ENCODE measurements at regions not wholly inside any gene's neighbourhood (a gene's known extent, or its start where the extent isn't known, plus 50 kb on each side); places are given as distances from the start of the nearest gene placed in this dataset.

DNA sequence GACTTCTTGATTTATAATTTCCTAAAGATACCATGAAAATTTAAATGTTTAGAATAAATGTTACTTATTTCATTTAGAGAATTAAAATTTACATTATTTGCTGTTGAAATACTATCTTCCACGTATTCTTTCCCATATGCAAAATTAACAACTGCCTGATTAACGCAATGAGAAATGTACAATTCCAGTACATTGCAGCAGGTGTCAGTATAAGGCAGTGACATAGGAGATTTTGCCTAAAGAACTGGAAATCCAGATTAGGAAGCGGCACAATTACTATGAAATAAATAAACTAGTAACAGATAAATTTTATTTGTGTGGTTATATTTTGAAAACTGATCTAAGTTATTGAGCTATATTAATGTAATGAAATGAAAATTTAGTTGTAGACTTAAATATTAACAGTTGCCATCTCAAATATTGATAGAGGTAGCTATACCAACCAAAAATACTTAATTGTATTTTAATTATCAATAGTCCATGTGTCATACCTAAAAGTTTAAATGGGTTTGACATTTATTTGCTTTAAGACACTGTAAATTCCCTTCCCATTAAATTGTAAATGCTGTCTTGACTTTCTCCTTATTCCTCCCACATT is 300.2 kb downstream of the UTRN start:
- DNase-seq = no peak

DNA sequence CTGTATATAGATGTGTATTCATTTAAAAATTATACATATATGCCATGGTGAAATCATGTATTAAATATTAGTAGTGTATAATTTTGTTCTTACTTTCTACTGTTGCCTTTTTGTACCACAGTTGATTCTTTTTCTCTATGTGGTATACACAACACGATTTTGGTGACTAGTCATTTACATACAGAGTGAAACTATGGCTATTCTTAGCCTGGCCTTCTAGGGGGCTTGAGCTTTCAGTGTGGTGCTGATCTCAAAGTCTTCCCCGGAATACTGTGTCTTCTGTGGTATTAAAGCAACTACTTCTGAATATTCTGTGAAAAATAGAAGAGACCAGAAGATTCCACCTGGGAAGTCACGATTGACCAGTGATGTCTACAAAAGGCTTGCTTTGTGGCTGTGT is 301.9 kb downstream of the UTRN start:
- DNase-seq = no peak

DNA sequence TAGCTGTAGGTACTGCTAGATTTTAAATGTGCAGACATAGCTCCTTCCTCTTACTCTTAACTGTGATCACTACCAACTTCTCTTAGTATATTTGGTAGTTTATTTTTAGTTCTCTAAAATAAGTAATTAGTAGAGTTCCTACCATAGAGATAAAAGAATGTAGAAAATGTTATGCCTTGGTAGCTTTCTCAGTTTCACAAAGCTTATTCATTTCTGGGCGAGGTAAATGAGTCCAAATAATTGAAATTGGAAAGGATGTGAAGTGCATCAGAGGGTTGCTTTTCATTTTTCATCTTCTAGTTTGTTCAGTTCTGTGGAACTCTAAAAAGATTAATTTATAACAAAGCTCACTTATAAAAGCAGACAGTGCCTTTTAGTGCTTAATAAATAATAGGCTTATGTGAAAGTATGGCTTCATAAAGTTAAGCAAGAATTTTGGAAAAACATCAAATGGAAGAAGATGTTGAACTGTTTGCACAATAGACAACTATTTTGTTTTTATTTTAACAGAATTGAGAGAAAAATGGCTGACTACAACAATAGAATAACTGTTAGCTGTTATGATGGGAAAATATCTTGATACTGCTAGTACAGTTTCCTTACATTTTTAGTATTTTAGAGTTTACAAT is 303.7 kb downstream of the UTRN start:
- no peak for DNase-seq

DNA sequence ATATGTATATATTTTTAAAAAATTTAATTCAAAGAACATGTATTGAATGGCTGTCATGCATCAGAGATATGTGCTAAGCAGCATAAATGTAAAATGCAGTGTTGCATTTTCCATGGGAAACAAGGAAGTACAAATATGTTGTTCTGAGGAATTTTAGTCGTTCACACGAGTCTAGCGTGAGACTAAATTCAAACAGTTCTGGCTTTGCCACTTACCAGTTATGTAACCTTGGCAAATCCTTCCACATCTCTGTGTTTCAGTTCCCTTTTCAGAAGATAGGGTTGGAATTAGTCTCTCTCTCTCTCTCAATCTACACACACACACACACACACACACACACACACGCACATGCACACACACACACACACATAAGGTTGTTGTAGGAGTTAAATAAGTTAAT is 305.4 kb downstream of the UTRN start:
- no peak for DNase-seq

DNA sequence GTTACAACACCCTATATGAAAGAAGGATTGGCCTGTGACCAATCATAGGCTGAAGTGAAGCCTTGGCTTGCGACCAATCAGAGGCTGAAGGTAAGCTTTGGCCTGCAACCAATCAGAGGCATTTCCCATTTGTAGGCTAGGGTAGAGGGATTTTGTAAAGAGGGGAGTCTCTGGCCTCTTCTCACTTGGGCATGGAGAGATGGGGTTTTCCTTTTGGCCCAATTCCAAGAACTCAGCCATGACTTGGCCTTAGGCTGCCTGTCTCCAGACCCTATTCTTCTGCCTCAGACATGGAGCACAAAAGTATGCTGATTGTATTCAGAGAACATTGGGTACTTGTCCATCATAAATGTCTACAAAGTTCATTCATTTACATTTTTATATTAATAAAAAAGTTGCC is 308.3 kb downstream of the UTRN start:
- DNase-seq = no peak

DNA sequence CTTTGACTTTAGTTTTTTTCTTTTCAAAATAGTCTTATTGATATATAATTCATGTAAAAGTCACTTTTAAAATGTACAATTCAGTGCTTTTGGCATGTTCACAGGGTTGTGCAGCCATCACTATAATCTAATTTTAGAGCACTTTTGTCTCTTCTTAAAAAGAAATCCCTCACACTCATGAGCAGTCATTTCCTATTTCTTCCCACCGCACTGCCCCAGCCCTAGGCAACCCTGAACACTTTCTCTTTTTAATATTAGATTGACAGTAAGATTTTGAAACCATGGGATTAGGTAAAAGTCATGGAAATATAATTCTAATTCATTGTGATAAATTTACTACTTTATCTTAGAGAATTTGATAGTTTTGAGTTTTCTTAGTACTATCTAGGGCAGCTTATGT is 309.4 kb downstream of the UTRN start:
- no peak for DNase-seq

DNA sequence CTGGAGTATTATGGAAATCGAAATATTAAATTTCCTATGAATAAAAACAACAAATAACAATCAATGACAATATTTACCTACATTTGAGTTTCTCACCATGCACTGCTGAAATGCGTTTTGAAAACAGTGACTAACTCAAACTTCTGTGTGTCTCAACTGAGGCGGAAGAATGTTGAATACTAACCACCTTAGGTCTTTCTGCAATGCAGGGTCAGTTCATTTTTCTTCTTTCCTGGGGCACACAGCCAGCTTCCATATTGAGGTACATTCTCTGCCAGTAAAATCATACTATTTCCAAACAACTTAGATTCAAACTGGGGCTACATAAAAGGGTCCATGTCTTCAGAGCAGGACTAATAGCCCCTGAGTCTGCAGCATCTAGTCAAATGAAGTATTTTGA is 310.1 kb downstream of the UTRN start:
- no peak for DNase-seq

DNA sequence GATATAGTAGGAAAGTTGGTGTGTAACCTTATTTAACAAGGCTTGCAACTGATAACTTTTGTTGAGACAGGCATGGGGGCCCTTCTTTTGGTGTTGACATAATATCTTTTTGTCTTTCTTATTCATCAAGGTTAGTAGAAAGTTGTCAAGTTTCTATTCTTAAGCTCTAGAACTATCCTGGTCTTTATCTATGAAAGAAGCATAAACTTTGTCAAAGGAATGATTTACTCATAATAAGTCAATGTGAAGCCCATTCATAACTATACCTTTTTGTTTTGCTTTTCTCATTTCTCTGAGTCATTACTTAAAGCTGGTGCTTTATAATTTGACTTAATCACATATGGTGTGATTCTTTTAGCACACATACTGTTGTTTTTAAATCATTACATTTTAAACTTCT is 312.4 kb downstream of the UTRN start:
- DNase-seq = no peak

DNA sequence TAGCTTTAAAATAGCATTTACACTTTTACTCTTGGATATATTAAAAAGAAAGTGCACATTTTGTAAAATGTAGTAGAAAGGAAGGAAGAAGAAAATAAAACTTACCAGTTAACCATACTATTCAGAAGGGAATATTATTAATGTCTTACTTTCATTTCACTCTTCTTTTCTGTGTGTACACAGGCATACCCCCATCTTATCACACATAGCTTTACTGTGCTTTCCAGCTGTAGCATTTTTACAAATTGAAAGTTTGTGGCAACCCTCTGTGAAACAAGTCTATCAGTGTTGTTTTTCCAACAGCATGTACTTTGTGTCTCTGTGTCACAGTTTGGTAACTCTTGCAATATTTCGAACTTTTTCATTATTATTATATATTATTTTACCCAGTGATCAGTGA is 314.5 kb downstream of the UTRN start:
- no peak for DNase-seq

DNA sequence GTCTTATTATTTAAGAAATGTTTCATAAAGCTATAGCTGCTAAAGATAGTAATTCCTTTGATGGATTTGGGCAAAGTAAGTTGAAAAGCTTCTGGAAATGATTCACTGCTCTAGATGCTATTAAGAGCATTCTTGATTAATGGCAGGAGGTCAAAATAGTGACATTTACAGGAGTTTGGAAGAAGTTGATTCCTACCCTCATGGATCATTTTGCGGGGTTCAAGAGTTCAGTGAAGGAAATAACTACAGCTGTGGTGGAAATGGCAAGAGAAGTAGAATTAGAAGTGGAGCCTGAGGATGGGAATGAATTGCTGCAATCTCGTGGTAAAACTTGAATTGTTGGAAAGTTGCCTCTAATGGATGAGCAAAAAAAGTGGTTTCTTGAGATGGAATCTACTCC is 316.1 kb downstream of the UTRN start:
- no peak for DNase-seq

DNA sequence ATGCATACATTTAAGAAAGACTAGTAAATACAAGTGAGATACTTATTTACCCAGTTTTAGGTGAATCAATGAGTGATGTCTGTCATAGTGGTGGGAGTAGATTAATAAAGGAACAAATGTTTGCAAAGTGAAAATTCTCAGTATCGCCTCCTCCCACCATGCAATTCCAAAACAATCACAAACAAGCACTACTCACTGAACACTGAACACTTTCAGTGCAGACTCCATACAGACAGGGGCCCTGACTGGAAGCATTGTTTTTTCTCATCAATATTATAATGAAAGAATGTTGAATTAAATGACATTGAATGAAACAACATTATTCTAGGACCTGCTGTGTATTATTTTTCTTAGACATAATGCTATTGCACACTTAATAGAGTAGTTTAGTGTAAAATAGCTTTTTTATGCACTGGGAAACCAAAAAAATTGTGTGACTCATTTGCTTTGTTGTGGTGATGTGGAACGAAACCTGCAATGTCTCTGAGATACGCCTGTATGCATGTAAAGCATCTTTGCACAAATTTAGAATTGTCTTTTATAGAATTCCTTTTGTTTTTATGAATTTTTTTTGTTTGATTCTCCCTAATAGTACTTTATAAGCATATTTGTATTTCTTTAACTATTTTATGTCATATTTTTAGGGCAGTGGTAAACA is 317.5 kb downstream of the UTRN start:
- DNase-seq = no peak

DNA sequence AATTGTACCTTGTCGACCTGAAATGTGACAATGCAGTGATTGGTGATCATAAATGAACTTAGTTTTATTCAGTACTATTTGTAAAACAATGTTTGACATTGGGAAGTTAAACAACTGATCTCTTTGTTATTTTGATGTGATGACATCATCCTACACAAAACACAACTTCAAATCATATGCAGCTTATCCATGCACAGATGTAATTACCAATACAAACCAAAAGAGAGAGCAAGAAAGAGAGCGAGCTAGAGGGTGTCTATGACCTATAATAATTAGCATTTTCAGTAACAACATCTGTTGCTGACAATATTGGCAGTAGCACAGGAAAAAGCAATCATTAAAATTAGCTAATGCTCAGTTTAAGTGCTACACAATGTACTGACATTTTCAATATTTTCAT is 320.9 kb downstream of the UTRN start:
- DNase-seq = no peak

DNA sequence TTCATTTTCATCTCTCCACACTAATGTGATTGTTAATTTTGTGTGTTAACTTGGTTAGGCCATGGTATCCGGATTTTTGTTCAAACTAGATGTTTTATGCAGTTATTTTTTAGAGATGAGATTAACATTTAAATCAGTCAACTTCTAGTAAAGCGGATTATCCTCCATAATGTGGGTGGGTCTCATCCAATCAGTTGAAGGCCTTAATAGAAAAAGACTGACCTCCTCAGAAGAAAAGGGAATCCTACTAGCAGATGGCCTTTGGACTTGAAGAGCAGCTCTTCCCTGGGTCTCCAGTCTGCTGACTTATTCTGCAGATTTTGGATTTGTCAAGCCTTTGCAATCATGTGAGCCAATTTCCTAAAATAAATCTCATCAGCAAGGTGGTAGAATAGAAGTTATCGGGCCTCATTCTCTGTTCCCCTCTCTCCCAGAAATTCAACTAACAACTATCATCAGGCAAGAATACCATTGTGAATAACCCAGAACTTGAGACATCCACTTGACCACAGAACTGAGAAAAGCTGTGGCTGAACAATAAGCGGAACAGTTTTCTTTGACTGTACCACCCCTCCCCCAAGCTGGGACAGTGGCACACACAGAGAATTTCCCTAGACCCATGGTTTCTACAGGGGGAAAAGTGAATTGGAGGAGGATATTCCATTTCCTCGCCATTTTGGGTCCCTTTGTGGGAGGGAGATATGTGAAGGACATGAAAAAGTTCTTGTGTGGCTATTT is 323.0 kb downstream of the UTRN start:
- DNase-seq = no peak

DNA sequence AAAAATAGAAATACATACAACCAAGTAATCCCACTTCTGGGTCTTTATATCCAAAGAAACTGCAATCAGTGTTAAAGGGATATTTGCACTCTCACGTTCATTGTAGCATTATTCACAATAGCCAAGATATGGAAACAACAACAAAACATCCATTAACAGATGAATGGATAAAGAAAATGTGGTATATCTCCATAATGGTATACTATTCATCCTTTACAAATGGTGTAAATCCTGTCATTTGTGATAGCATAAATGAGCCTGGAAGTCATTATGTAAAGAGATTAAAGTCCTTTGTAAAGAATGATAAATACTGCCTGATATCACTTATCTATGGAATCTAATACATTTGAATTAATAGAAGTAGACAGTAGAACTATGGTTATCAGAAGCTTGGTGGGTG is 327.7 kb downstream of the UTRN start:
- DNase-seq = no peak

DNA sequence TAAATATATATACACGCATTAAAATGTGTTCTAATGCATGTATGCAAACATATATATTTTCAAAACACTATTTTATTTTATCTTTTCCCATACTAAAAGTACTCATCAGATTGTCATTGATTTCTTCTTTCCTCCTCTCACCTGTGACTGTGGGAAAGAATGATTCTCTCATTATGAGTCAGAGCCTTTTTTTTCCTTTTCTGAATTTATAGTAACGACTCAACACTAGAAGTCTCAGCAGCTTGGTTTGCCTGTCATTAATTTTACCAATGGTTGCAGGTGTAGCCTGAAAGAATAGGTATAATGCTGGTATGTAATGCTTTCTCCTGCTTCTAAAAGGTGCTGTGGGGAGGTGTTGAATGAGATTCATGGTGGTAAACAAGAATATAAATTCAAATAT is 328.7 kb downstream of the UTRN start:
- no peak for DNase-seq

DNA sequence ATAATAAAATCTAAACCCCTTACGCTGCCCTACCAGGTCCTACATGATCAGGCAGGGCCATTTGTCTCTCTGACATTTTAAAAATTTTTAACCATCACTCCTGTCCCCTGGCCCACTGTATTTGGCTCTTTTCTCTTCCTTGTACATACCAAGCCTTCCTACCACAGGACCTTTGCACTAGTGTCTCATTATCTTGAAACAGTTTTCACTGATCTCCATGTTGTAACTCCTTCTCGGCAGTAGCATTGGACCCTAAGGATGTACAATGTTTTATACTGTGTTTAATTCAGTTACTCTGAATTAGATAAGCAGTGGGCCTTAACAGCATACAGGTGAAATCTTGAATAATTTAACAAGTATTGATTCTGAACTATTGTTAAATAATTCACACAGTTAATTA is 330.7 kb downstream of the UTRN start:
- DNase-seq = no peak

DNA sequence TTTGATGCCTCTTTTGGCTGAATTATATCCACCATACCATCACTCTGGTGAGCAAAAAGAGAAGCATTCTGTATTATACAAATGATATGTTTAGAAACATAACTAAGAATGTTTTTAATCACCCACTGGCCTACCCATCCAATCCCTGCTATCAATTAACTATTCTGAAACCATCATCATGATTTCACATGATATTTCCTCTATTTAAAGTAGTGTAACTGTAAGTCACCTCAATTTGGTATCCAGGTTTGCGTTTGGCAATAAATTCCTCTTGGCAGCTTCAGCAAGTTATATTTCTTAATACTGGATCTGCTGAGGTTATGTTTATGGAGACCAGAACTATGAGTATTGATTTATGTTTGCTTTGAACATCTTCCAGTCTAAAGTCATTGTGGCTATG is 332.1 kb downstream of the UTRN start:
- DNase-seq = no peak

DNA sequence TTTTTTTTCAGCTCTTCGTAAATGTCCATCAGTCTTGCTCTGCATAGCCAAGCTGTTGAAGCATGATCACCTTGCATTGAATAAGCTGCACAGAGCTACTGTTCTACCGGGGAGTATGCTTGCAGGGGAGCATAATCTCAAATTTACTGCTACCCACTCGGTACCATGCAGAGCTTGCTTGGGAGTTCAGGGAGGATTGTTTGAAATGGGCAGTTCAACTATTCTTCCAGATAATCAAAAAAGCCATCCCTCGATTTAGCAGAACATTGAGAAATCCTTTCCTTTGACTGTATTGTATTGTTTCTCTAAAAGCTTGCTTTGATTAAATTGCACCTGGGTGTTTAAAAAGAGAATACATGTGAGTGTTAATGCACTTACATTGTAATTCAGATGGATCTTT is 332.6 kb downstream of the UTRN start:
- no peak for DNase-seq

DNA sequence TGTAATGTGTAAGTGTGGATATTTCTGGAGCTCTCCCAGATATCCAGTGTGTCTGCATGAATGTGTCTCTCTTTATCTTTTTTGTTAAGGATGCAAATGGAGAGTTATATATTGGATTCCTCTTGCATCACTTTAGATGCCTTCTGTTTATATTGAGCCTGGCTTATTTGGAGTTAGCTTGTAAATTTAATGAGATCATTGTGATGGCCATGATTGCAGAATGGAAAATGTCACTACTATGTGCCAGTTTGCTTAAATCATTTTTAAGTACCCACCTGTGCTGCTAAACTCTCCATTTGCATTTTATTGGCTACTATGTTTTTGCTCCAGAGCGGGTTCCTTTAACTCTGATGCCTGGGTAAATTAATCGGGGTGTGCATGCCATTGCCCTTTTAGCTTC is 334.8 kb downstream of the UTRN start:
- no peak for DNase-seq

DNA sequence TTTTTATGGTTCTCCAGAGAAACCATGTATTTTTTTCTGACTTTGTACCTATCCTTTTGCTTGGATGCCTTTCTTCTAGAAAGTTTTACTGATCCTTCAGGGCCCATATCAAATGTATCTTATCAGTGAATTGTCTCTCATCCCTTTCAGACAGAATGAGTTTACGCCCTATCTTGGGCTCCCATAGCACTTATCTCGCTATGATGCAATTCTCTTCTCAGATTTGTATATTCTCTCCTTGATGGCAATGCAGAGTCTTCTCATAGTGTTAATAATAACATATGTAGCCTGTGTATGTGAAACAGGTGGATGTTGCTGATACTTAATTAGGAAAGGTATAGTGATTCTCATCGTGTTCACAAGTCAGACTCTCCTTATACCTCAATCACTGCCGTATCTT is 336.2 kb downstream of the UTRN start:
- DNase-seq = no peak

DNA sequence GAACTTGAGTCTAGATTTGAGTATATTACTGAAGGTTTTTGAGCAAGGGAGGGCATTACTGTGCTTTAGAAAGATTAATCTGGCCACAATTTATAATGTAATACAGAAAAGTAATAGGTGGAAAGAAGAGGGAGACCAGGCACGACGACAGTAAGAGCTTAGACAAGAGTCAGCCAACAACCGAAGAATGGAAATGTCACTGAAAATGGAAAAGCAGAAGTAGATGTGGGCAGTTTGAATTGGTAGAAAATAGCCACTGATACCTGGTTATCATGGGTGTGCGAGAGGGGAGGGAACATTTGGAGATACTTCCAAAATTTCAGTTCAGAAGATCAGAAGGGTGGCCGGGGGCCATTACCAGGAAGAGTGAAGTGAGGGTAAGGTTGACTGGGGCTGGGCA is 339.1 kb downstream of the UTRN start:
- no peak for DNase-seq

DNA sequence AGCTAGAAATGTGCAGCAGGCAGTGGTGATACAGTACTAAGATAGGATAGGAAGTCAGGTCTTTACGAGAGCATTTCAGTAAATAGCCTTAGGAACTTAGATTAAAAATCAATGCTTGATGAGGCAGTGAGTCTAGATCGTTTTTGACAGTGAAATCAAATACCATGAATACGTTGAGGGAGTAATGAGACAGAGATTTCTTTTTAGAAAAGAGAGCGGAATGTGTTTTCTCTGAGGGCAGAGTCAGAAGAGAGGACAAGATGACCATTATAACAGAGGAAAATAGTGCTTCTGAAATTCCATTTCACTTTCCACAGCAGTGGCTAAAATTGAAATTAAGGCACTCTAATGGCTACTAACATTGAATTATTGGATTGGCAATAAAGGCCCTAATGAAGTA is 339.6 kb downstream of the UTRN start:
- no peak for DNase-seq

DNA sequence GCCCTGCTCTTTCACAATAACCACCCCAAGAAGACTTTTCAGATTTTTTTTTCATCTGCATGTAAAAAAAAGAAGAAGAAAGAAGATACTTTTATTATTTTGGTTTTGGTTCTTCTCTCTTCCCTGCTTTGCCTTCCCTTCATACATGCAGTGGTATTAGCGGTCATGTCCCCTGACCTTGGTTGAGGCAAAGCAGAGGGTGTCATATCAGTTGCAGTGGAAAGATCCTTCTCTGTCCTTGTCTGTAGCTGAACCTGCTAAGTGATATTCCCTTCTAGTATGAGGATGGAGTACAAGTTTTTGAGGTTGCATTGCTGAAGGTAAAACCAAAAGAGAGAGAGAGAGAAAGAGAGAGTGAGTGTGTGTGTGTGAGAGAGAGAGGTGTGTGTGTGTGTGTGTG is 345.7 kb downstream of the UTRN start:
- no peak for DNase-seq

DNA sequence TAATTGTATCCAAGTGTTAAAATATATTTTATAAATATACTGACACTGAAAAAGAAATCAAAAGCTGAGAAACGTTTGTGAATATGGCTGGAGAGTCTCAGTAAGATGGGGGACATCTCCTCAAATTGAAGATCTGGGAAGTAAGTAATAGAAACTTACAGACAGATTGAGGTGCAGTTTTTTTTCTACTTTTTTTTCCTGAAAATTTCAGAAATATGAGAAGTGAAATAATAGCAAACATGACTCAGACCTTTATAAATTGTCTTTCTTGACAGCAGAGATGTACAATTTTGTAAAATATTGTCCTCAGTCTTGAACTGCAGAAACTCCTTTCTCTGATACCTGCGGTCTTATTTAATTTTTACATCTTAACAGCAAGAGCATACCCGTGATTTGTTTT is 347.1 kb downstream of the UTRN start:
- DNase-seq = no peak
